ENCODE measurements at regions not wholly inside any gene's neighbourhood (a gene's known extent, or its start where the extent isn't known, plus 50 kb on each side); places are given as distances from the start of the nearest gene placed in this dataset.

DNA sequence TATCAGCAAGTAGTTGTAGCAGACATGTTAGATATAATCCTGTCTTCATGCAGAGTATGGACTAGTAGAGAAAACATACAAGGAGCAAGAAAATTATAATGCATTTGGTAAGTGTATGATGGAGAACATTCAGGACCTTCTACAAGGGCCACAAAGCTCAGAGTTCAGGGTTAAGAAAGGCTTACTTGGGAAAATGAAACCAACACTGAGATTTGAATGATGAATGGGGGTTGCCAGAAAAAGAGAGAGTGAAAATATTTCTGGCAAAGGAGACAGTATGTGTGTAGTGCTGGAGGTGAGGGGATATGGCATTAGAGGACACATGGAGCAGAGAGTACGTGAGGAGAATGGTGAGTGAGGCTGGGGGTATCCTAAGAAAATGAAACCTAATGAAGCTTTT is 169.8 kb upstream of the STK32A start:
- ChIA-PET RAD21 (ENCODE audit: low non-redundant PET in 1 of 2, low total read pairs in 2 of 2, uncharacterized antibody in 2 of 2, unreplicated experiment in 2 of 2) (no interaction called here), CTCF (interaction anchor here (0.9 kb wide), 1 partner anchor 33 kb away, joined by 3 read pairs; no protein-coding TSS in a partner anchor), POLR2A (no interaction called here)
- no peak overlapping the region for H2AFZ ChIP-seq (ENCODE audit: low read depth, low read length, poor library complexity, severe bottlenecking)
- DNase-seq (ENCODE audit: low read depth, low spot score) (no peak), ATAC-seq (no peak)
- BruUV-seq (replicated peaks) = no TSS peak
- H3K79me2 ChIP-seq (ENCODE audit: insufficient read depth, low read length) = no peaks in the 10 kb centered on the region
- no peak overlapping the region for H3K9ac ChIP-seq (ENCODE audit: low read length)
- H3K4me1 ChIP-seq (ENCODE audit: control insufficient read depth in 1 of 2, insufficient read depth in 2 of 2, low read length in 2 of 2) = no peaks in the 10 kb centered on the region
- peaks cover 20% of the 10 kb centered on the region for H3K27me3 ChIP-seq (ENCODE audit: insufficient read depth, low read length)
- no peaks in the 10 kb centered on the region for H4K20me1 ChIP-seq (ENCODE audit: insufficient read depth)
- no peak overlapping the region for H3K4me2 ChIP-seq (ENCODE audit: low read length)
- H3K36me3 ChIP-seq (ENCODE audit: control insufficient read depth in 1 of 2, insufficient read depth in 2 of 2, low read length in 2 of 2) = no peaks in the 10 kb centered on the region
- TF ChIP-seq, protein P1, sequence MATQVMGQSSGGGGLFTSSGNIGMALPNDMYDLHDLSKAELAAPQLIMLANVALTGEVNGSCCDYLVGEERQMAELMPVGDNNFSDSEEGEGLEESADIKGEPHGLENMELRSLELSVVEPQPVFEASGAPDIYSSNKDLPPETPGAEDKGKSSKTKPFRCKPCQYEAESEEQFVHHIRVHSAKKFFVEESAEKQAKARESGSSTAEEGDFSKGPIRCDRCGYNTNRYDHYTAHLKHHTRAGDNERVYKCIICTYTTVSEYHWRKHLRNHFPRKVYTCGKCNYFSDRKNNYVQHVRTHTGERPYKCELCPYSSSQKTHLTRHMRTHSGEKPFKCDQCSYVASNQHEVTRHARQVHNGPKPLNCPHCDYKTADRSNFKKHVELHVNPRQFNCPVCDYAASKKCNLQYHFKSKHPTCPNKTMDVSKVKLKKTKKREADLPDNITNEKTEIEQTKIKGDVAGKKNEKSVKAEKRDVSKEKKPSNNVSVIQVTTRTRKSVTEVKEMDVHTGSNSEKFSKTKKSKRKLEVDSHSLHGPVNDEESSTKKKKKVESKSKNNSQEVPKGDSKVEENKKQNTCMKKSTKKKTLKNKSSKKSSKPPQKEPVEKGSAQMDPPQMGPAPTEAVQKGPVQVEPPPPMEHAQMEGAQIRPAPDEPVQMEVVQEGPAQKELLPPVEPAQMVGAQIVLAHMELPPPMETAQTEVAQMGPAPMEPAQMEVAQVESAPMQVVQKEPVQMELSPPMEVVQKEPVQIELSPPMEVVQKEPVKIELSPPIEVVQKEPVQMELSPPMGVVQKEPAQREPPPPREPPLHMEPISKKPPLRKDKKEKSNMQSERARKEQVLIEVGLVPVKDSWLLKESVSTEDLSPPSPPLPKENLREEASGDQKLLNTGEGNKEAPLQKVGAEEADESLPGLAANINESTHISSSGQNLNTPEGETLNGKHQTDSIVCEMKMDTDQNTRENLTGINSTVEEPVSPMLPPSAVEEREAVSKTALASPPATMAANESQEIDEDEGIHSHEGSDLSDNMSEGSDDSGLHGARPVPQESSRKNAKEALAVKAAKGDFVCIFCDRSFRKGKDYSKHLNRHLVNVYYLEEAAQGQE (IDR thresholded peaks at IDR 0.05; ENCODE audit: low read depth) = no peak
- TF ChIP-seq SRF (IDR thresholded peaks at IDR 0.05; ENCODE audit: low read depth) (no peak), JUND (IDR thresholded peaks at IDR 0.05) (no peak), ZBTB33 (IDR thresholded peaks at IDR 0.05; ENCODE audit: extremely low read depth, insufficient replicate concordance, low read length) (no peak), ZNF274 (IDR thresholded peaks at IDR 0.05; ENCODE audit: low read depth, low read length) (no peak), FOSL1 (IDR thresholded peaks at IDR 0.05; ENCODE audit: low read depth) (no peak), EZH2 (IDR thresholded peaks at IDR 0.05) (no peak), SIN3A (IDR thresholded peaks at IDR 0.05; ENCODE audit: low read depth) (no peak), ELF1 (IDR thresholded peaks at IDR 0.05; ENCODE audit: borderline replicate concordance, low read depth) (no peak), EZH2phosphoT487 (IDR thresholded peaks at IDR 0.05; ENCODE audit: borderline replicate concordance) (no peak), TCF7L2 (IDR thresholded peaks at IDR 0.05; ENCODE audit: borderline replicate concordance, extremely low read depth, insufficient read depth, insufficient read length) (no peak), POLR2AphosphoS5 (IDR thresholded peaks at IDR 0.05; ENCODE audit: low read depth, low read length) (no peak), ZFX (IDR thresholded peaks at IDR 0.05) (no peak), POLR2A (IDR thresholded peaks at IDR 0.05; ENCODE audit: borderline replicate concordance, extremely low read depth, insufficient read depth, insufficient read length) (no peak), SP1 (IDR thresholded peaks at IDR 0.05; ENCODE audit: low read depth) (no peak)
- TF ChIP-seq, protein P2, sequence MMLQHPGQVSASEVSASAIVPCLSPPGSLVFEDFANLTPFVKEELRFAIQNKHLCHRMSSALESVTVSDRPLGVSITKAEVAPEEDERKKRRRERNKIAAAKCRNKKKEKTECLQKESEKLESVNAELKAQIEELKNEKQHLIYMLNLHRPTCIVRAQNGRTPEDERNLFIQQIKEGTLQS (IDR thresholded peaks at IDR 0.05) = no peak
- TF ChIP-seq, protein P3, sequence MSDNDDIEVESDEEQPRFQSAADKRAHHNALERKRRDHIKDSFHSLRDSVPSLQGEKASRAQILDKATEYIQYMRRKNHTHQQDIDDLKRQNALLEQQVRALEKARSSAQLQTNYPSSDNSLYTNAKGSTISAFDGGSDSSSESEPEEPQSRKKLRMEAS (IDR thresholded peaks at IDR 0.05) = no peak
- TF ChIP-seq, protein P4, sequence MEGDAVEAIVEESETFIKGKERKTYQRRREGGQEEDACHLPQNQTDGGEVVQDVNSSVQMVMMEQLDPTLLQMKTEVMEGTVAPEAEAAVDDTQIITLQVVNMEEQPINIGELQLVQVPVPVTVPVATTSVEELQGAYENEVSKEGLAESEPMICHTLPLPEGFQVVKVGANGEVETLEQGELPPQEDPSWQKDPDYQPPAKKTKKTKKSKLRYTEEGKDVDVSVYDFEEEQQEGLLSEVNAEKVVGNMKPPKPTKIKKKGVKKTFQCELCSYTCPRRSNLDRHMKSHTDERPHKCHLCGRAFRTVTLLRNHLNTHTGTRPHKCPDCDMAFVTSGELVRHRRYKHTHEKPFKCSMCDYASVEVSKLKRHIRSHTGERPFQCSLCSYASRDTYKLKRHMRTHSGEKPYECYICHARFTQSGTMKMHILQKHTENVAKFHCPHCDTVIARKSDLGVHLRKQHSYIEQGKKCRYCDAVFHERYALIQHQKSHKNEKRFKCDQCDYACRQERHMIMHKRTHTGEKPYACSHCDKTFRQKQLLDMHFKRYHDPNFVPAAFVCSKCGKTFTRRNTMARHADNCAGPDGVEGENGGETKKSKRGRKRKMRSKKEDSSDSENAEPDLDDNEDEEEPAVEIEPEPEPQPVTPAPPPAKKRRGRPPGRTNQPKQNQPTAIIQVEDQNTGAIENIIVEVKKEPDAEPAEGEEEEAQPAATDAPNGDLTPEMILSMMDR (IDR thresholded peaks at IDR 0.05 in 2 of 3, conservative IDR thresholded peaks at IDR 0.05 in 1 of 3; ENCODE audit: borderline replicate concordance in 1 of 3, insufficient read depth in 1 of 3, low read depth in 2 of 3, low read length in 2 of 3) = no peak
- no peak overlapping the region for H3K4me3 ChIP-seq (replicated peaks in 1 of 2; ENCODE audit: low read depth in 1 of 2, low read length in 2 of 2)
- H3K27ac ChIP-seq (ENCODE audit: low read depth, low read length) = no peak overlapping the region
- H3K9me3 ChIP-seq (ENCODE audit: control insufficient read depth in 1 of 2, insufficient read depth in 1 of 2, low read depth in 1 of 2, low read length in 2 of 2) = no peaks in the 10 kb centered on the region
- H3K9me2 ChIP-seq (ENCODE audit: insufficient read depth) = no peaks in the 10 kb centered on the region
- intact Hi-C loops (cut with micrococcal nuclease) = no loop called here
